ENCODE measurements at regions not wholly inside any gene's neighbourhood (a gene's known extent, or its start where the extent isn't known, plus 50 kb on each side); places are given as distances from the start of the nearest gene placed in this dataset.

- TF ChIP-seq CTCF (IDR thresholded peaks at IDR 0.05; ENCODE audit: insufficient read depth, low read length, poor library complexity, severe bottlenecking) (no peak), EZH2phosphoT487 (conservative IDR thresholded peaks at IDR 0.05; ENCODE audit: low read length) (no peak)
Observed at GRCh38 chr14:101241807-101242278, 319.5 kb upstream of the DIO3 start.
